ENCODE measurements at regions not wholly inside any gene's neighbourhood (a gene's known extent, or its start where the extent isn't known, plus 50 kb on each side); places are given as distances from the start of the nearest gene placed in this dataset.

DNA sequence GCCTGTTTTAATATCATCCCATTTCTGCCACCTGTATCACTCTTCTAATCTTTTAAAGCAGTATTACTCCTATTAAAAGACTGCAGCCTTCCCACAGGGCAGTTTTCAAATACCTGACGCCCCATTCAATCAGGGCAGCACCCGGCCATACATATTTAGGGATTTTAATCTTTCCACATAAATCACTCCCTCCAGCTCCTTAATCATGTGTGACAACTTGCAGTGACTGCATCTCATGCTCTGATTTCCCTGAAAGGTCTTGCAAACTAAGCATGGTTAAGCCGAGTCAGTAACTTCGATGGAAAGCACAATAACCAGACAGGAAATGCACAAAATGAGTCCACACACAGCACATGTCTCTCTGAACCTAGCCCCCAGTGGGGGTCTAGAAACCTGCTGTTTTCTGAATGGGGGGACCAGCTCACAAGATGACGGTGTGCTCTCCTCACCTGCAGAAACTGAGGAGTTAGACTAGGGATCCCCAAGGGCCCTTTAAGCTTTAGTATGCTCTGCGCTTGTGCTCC is 116.9 kb upstream of the CREB1 start:
- no peaks in the 10 kb centered on the region for H3K27me3 ChIP-seq (ENCODE audit: control insufficient read depth, insufficient read depth, low read length)
- H3K36me3 ChIP-seq (ENCODE audit: control insufficient read depth, low read depth, low read length) = no peaks in the 10 kb centered on the region
- no peaks in the 10 kb centered on the region for H3K9me3 ChIP-seq (ENCODE audit: control insufficient read depth, low read depth, low read length)
- no peak overlapping the region for H3K9ac ChIP-seq (ENCODE audit: low read length)
- H3K4me1 ChIP-seq (ENCODE audit: control insufficient read depth, low read depth, low read length) = peaks cover 47% of the 10 kb centered on the region
- no peak overlapping the region for H3K27ac ChIP-seq (ENCODE audit: low read length)
- H3K4me3 ChIP-seq (ENCODE audit: low read length) = no peak overlapping the region

DNA sequence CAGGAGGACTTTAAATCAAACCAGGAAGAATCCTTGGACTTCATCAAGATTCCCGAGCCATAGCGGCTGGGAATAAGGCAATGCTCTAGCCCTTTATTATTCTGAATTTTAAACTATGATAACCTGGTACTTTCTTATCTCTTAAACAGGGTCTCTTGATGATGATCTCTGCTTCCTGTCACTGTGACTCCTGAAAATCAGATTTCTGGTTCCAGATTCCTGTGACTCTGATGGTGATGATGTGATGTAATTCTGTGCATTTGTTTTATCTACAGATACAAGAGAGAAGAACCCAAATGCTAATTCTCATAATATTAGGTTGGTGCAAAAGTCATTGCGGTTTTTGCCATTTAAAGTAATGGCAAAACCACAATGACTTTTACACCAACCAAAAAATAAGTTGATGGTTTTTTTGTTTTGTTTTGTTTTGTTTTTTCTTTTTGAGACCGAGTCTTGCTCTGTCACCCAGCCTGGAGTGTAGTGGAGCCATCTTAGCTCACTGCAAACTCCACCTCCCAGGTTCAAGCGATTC is 116.3 kb upstream of the CREB1 start:
- no peaks in the 10 kb centered on the region for H3K36me3 ChIP-seq (ENCODE audit: control insufficient read depth, low read depth, low read length)
- H3K27ac ChIP-seq (ENCODE audit: low read length) = no peak overlapping the region
- H3K4me3 ChIP-seq (ENCODE audit: low read length) = no peak overlapping the region
- no peaks in the 10 kb centered on the region for H3K9me3 ChIP-seq (ENCODE audit: control insufficient read depth, low read depth, low read length)
- H3K4me1 ChIP-seq (ENCODE audit: control insufficient read depth, low read depth, low read length) = peaks cover 41% of the 10 kb centered on the region
- H3K27me3 ChIP-seq (ENCODE audit: control insufficient read depth, insufficient read depth, low read length) = no peaks in the 10 kb centered on the region
- no peak overlapping the region for H3K9ac ChIP-seq (ENCODE audit: low read length)

DNA sequence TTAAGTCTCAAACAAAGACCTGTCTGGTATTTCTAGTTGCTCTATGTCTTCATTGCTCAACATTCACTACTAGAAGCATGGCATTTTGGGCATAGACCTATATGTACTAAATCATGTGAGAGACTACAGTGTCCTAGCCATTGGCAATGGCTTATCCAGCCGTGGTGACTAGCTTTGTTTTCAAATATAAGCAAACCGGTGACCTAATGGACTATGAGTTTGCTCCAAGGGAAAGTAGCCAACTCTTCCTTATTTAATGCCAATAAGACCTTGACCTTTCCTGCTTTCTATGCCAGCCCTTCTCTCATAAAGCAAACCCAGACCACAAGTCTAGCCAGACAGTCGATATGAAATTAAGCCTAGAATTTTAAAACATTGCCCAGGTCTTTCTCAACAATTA is 113.7 kb upstream of the CREB1 start:
- H3K27me3 ChIP-seq (ENCODE audit: control insufficient read depth, insufficient read depth, low read length) = no peaks in the 10 kb centered on the region
- peaks cover 19% of the 10 kb centered on the region for H3K4me1 ChIP-seq (ENCODE audit: control insufficient read depth, low read depth, low read length)
- H3K27ac ChIP-seq (ENCODE audit: low read length) = no peak overlapping the region
- no peak overlapping the region for H3K4me3 ChIP-seq (ENCODE audit: low read length)
- H3K36me3 ChIP-seq (ENCODE audit: control insufficient read depth, low read depth, low read length) = no peaks in the 10 kb centered on the region
- H3K9me3 ChIP-seq (ENCODE audit: control insufficient read depth, low read depth, low read length) = no peaks in the 10 kb centered on the region
- no peak overlapping the region for H3K9ac ChIP-seq (ENCODE audit: low read length)

DNA sequence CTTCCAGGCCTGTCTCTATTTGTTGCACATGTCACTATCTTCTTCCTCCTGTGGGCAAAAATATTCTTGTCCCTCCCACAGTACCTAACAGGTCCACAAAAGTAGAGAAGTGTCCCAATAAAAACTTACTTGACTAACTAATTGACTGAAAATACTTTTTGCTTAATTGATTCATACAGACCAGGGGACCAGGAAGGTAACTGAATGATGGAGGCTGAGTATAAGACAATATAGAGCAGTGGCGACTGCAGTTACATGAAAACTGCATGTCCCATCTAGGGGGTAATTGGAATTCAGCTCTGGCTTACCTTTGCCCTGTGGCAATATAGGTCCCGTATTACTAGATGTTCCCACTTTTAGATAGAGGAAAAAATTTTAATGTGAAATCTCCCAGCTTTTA is 112.9 kb upstream of the CREB1 start:
- H3K27ac ChIP-seq (ENCODE audit: low read length) = no peak overlapping the region

DNA sequence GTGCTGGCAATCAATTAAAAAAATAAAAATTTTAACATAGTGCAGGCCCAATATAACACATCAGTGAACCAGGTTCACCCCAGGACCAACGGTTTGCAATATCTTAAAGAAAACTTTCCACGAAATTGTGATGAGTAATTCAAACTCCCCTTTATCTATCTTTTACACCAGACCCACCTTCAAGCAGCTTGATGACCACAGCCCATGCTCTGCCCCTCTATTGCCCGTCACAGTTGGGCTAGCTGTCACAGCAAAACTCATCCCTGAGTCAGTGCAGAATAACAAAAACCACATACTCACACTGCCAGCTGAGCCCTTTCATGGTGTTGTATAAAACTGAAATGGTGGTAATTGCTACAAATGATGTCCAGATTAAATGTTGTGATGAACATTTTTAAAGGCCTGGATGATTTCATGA is 112.5 kb upstream of the CREB1 start:
- Histone ChIP-seq H3K27ac (ENCODE audit: low read length) (no peak overlapping the region), H3K9ac (ENCODE audit: low read length) (no peak overlapping the region), H3K36me3 (ENCODE audit: control insufficient read depth, low read depth, low read length) (no peaks in the 10 kb centered on the region), H3K27me3 (ENCODE audit: control insufficient read depth, insufficient read depth, low read length) (no peaks in the 10 kb centered on the region), H3K4me1 (ENCODE audit: control insufficient read depth, low read depth, low read length) (peaks cover 20% of the 10 kb centered on the region), H3K4me3 (ENCODE audit: low read length) (no peak overlapping the region), H3K9me3 (ENCODE audit: control insufficient read depth, low read depth, low read length) (no peaks in the 10 kb centered on the region)

More for the DNA sequence above, 112.9 kb upstream of the CREB1 start:
- no peak overlapping the region for H3K9ac ChIP-seq (ENCODE audit: low read length)
- no peaks in the 10 kb centered on the region for H3K36me3 ChIP-seq (ENCODE audit: control insufficient read depth, low read depth, low read length)
- no peak overlapping the region for H3K4me3 ChIP-seq (ENCODE audit: low read length)
- H3K9me3 ChIP-seq (ENCODE audit: control insufficient read depth, low read depth, low read length) = no peaks in the 10 kb centered on the region
- H3K4me1 ChIP-seq (ENCODE audit: control insufficient read depth, low read depth, low read length) = peaks cover 20% of the 10 kb centered on the region
- H3K27me3 ChIP-seq (ENCODE audit: control insufficient read depth, insufficient read depth, low read length) = no peaks in the 10 kb centered on the region

DNA sequence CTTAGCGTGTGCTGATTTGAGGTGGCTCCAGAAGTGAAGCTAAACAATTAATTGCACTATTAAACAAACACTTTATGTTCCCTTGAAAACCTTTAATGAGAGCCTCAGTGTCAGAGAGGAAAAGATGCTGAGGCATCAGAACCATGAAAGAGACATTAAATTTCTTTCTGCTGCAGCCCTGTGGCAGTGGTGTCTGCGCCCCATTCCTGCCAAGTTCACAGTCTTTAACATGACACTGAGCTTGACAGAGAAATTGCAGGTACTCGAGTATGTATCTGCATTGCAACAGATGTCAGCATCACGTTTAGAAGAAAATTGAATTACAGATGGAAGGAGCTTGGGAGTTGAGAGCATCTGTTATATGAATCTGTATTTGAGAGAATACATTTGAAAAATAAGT is 111.3 kb upstream of the CREB1 start:
- H3K4me1 ChIP-seq (ENCODE audit: control insufficient read depth, low read depth, low read length) = peaks cover 20% of the 10 kb centered on the region
- no peak overlapping the region for H3K4me3 ChIP-seq (ENCODE audit: low read length)
- no peaks in the 10 kb centered on the region for H3K27me3 ChIP-seq (ENCODE audit: control insufficient read depth, insufficient read depth, low read length)
- no peak overlapping the region for H3K9ac ChIP-seq (ENCODE audit: low read length)
- H3K9me3 ChIP-seq (ENCODE audit: control insufficient read depth, low read depth, low read length) = no peaks in the 10 kb centered on the region
- H3K36me3 ChIP-seq (ENCODE audit: control insufficient read depth, low read depth, low read length) = no peaks in the 10 kb centered on the region
- no peak overlapping the region for H3K27ac ChIP-seq (ENCODE audit: low read length)

DNA sequence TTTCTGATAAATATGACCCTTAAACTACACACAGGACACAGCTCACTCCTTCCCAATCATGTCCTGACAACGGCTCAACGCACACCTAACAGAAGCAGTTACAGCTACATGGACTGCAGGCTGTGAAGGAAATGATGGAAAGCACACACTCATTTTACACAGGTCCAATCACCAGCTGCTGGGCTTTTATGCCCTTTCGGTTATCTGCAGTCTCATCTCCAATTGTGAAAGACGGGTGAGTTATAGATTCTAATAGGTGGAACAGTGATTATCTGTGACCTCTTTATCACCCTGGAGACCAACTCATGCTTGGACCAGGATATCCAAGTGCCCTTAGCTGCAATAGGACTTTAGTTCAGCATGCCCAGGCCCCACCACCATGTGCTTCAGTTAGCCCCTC is 110.4 kb upstream of the CREB1 start:
- Histone ChIP-seq H3K27me3 (ENCODE audit: control insufficient read depth, insufficient read depth, low read length) (no peaks in the 10 kb centered on the region), H3K27ac (ENCODE audit: low read length) (no peak overlapping the region), H3K36me3 (ENCODE audit: control insufficient read depth, low read depth, low read length) (no peaks in the 10 kb centered on the region), H3K4me1 (ENCODE audit: control insufficient read depth, low read depth, low read length) (peaks cover 20% of the 10 kb centered on the region), H3K9me3 (ENCODE audit: control insufficient read depth, low read depth, low read length) (no peaks in the 10 kb centered on the region), H3K4me3 (ENCODE audit: low read length) (no peak overlapping the region), H3K9ac (ENCODE audit: low read length) (no peak overlapping the region)

DNA sequence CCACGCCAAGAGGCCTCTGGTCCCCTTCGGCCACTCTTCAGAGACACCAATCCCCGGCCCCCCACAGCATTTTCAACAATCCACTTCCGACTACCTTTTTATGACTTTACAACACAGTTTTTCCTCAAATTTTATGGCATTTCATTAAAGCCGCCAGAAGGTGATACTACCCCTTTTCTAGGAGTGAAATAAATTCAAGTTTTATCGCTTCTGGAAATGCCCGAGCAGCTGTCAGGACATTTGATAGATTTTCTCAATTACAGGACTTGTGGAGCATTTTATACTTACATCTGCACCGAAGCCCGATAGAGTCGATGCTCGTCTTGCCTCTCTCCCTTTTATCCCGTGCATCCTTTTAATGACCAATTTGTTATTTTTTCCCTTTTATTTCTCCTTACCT is 108.1 kb upstream of the CREB1 start:
- H3K4me3 ChIP-seq (ENCODE audit: low read length) = no peak overlapping the region

DNA sequence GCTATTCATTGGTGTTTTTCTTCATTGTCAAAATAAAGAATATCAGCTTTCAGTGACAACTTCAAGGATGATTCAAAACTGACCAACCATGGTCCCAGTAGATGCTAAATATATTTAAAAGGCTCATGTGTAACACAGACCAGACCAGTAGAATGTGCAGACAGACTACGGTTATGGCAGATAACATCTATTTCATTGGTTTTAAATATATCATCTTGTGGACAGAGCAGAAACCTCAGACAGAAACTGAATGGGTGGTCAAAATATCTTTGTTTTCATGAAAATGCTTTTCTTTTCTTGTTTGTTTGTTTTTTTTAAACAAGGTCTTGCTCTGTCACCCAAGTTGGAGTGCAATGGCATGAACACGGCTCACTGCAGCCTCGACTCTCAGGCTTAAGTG is 107.4 kb upstream of the CREB1 start:
- Histone ChIP-seq H3K27me3 (ENCODE audit: control insufficient read depth, insufficient read depth, low read length) (no peaks in the 10 kb centered on the region), H3K27ac (ENCODE audit: low read length) (no peak overlapping the region), H3K9me3 (ENCODE audit: control insufficient read depth, low read depth, low read length) (no peaks in the 10 kb centered on the region), H3K4me1 (ENCODE audit: control insufficient read depth, low read depth, low read length) (peaks cover 6% of the 10 kb centered on the region), H3K36me3 (ENCODE audit: control insufficient read depth, low read depth, low read length) (no peaks in the 10 kb centered on the region), H3K9ac (ENCODE audit: low read length) (no peak overlapping the region), H3K4me3 (ENCODE audit: low read length) (no peak overlapping the region)

More for the DNA sequence above, 108.1 kb upstream of the CREB1 start:
- no peaks in the 10 kb centered on the region for H3K27me3 ChIP-seq (ENCODE audit: control insufficient read depth, insufficient read depth, low read length)
- no peak overlapping the region for H3K27ac ChIP-seq (ENCODE audit: low read length)
- peaks cover 13% of the 10 kb centered on the region for H3K4me1 ChIP-seq (ENCODE audit: control insufficient read depth, low read depth, low read length)
- no peak overlapping the region for H3K9ac ChIP-seq (ENCODE audit: low read length)
- no peaks in the 10 kb centered on the region for H3K9me3 ChIP-seq (ENCODE audit: control insufficient read depth, low read depth, low read length)
- no peaks in the 10 kb centered on the region for H3K36me3 ChIP-seq (ENCODE audit: control insufficient read depth, low read depth, low read length)

DNA sequence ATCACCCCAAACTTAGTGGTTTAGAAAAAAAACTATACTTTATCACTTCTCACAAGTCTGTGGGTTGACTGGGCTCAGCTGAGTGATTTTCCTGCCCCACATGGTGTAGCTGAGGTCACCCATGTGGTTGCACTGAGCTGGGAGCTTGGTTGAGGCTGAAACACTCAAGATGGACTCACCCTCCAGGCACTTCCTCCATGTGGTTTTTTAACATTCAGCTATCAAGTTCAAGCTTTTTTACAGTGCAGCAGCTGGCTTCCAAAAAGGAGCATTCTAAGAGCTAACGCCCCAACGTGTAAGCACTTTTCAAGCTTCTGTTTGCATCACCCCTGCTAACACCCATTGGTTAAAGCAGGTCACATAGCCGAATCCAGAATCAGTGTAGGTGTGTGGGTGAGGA is 105.9 kb upstream of the CREB1 start:
- Histone ChIP-seq H3K4me1 (ENCODE audit: control insufficient read depth, low read depth, low read length) (peaks cover 4% of the 10 kb centered on the region), H3K27ac (ENCODE audit: low read length) (no peak overlapping the region), H3K9ac (ENCODE audit: low read length) (no peak overlapping the region), H3K9me3 (ENCODE audit: control insufficient read depth, low read depth, low read length) (no peaks in the 10 kb centered on the region), H3K36me3 (ENCODE audit: control insufficient read depth, low read depth, low read length) (no peaks in the 10 kb centered on the region), H3K27me3 (ENCODE audit: control insufficient read depth, insufficient read depth, low read length) (no peaks in the 10 kb centered on the region), H3K4me3 (ENCODE audit: low read length) (no peak overlapping the region)

DNA sequence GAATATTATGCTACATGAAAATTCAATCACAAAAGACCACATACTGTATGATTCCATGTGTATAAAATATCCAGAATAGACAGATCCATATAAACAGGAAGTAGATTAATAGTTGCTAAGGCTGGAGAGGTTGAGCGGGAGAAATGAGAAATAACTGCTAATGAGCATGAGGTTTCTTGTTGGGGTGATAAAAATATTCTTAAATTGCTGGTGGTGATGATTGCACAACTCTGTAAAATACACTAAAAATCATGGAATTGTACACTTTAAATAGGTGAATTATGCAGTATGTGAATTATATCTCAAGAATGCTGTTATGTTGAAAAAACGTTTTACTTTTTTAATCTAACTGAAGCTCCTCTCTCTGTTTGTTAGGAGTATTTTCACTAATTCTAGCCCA is 101.8 kb upstream of the CREB1 start:
- Histone ChIP-seq H3K4me3 (ENCODE audit: low read length) (no peak overlapping the region), H3K27ac (ENCODE audit: low read length) (no peak overlapping the region), H3K27me3 (ENCODE audit: control insufficient read depth, insufficient read depth, low read length) (no peaks in the 10 kb centered on the region), H3K4me1 (ENCODE audit: control insufficient read depth, low read depth, low read length) (no peaks in the 10 kb centered on the region), H3K36me3 (ENCODE audit: control insufficient read depth, low read depth, low read length) (no peaks in the 10 kb centered on the region), H3K9ac (ENCODE audit: low read length) (no peak overlapping the region), H3K9me3 (ENCODE audit: control insufficient read depth, low read depth, low read length) (no peaks in the 10 kb centered on the region)

DNA sequence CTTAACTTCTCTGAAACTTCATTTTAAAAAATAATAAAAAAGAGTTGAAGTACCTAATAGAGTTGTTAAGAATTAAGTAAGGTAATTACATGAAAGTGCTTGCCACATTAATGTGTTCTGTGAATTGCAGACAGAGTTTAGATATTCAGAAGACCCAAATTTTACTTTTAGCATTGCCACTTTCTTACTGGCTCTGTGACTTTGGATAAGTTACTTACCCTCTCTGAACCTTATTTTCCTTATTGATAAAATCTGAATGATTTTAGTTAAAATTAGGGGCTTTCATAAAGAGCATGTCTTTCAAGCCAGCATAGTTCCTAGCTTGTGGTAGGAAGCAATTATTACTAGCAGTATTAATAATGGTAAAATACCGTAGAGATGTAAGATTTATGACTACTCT is 101.2 kb upstream of the CREB1 start:
- H3K36me3 ChIP-seq (ENCODE audit: control insufficient read depth, low read depth, low read length) = no peaks in the 10 kb centered on the region
- H3K27me3 ChIP-seq (ENCODE audit: control insufficient read depth, insufficient read depth, low read length) = no peaks in the 10 kb centered on the region
- no peak overlapping the region for H3K9ac ChIP-seq (ENCODE audit: low read length)
- H3K9me3 ChIP-seq (ENCODE audit: control insufficient read depth, low read depth, low read length) = no peaks in the 10 kb centered on the region
- no peaks in the 10 kb centered on the region for H3K4me1 ChIP-seq (ENCODE audit: control insufficient read depth, low read depth, low read length)
- H3K27ac ChIP-seq (ENCODE audit: low read length) = no peak overlapping the region
- H3K4me3 ChIP-seq (ENCODE audit: low read length) = no peak overlapping the region
